DOHH2 (cell line): ENCODE measurements at regions not wholly inside any gene's neighbourhood (a gene's known extent, or its start where the extent isn't known, plus 50 kb on each side); places are given as distances from the start of the nearest gene placed in this dataset.

Experiments
- H3F3A ChIP-seq: fragments of 200-600 bp; sonication (generic), shearing (Covaris generic); 2 replicates; pipeline ENCODE4 v1.6.0; 2016; ENCODE audit warnings: antibody characterized with exemption, mild to moderate bottlenecking; ENCODE audit not compliant: control insufficient read depth, insufficient read depth
- H3K27ac ChIP-seq: fragments of 200-600 bp; sonication (generic); 2 replicates; pipeline ENCODE4 v1.5.1; 2014; ENCODE audit warnings: low read depth, mild to moderate bottlenecking, low read length, moderate library complexity
- H3K27me3 ChIP-seq: fragments of 200-600 bp; sonication (generic); 2 replicates; pipeline ENCODE4 v1.6.1; 2014; ENCODE audit warnings: mild to moderate bottlenecking, low read length, mixed read lengths; ENCODE audit not compliant: control insufficient read depth
- H3K36me3 ChIP-seq: fragments of 200-600 bp; sonication (generic); 2 replicates; pipeline ENCODE4 v1.6.1; 2014; ENCODE audit warnings: mild to moderate bottlenecking, low read length, moderate library complexity, mixed read lengths; ENCODE audit not compliant: control insufficient read depth
- H3K4me1 ChIP-seq: fragments of 200-600 bp; sonication (generic); 2 replicates; pipeline ENCODE4 v1.6.1; 2014; ENCODE audit warnings: mild to moderate bottlenecking, low read length, mixed read lengths; ENCODE audit not compliant: control insufficient read depth
- H3K4me2 ChIP-seq: fragments of 200-600 bp; sonication (generic); 2 replicates; pipeline ENCODE4 v1.6.0; 2014; ENCODE audit warnings: mild to moderate bottlenecking, low read length, moderate library complexity
- H3K4me3 ChIP-seq: fragments of 200-600 bp; sonication (generic); 2 replicates; pipeline ENCODE4 v1.5.1; 2014; ENCODE audit warnings: mild to moderate bottlenecking, low read length, mixed read lengths
- H3K79me2 ChIP-seq: fragments of 200-600 bp; sonication (generic); 2 replicates; pipeline ENCODE4 v1.6.1; 2014; ENCODE audit warnings: mild to moderate bottlenecking, low read length, mixed read lengths; ENCODE audit not compliant: control insufficient read depth
- H3K9me2 ChIP-seq: fragments of 200-600 bp; sonication (generic); replicated peaks from 2 replicates; pipeline ENCODE4 v1.6.1; 2014; ENCODE audit warnings: mild to moderate bottlenecking, low read length, mixed read lengths; ENCODE audit not compliant: control insufficient read depth
- H3K9me3 ChIP-seq: fragments of 200-600 bp; sonication (generic); 2 replicates; pipeline ENCODE4 v1.6.1; 2014; ENCODE audit warnings: antibody characterized with exemption, low read length, mixed read lengths; ENCODE audit not compliant: control insufficient read depth, insufficient read depth
- H4K20me1 ChIP-seq: fragments of 200-600 bp; sonication (generic); 2 replicates; pipeline ENCODE4 v1.6.0; 2014; ENCODE audit warnings: low read depth, mild to moderate bottlenecking, antibody characterized with exemption, low read length, moderate library complexity; ENCODE audit not compliant: control insufficient read depth, insufficient read depth
- CTCF ChIP-seq: fragments of 200-600 bp; sonication (generic); IDR thresholded peaks from one replicate; pipeline ENCODE4 v1.5.1; 2014; ENCODE audit warnings: antibody characterized with exemption, mild to moderate bottlenecking, low read depth, low read length; ENCODE audit not compliant: poor library complexity, severe bottlenecking
- EZH2phosphoT487 ChIP-seq: fragments of 200-600 bp; sonication (generic); IDR thresholded peaks from 2 replicates; pipeline ENCODE4 v1.6.1; 2017; ENCODE audit warnings: borderline replicate concordance, mild to moderate bottlenecking, antibody characterized with exemption, low read length, moderate library complexity, mixed read lengths

GRCh38 chr6:91506509-91506908, 919.6 kb upstream of the MAP3K7 start:
- Histone ChIP-seq H3K4me3 (no peak overlapping the region), H3K27ac (no peak overlapping the region)

GRCh38 chr6:91505199-91505598, 918.3 kb upstream of the MAP3K7 start:
- H3F3A ChIP-seq = no peaks in the 10 kb centered on the region
- H4K20me1 ChIP-seq = no peaks in the 10 kb centered on the region
- no peak for TF ChIP-seq CTCF
- no peak for TF ChIP-seq EZH2phosphoT487
- no peaks in the 10 kb centered on the region for H3K36me3 ChIP-seq
- no peaks in the 10 kb centered on the region for H3K79me2 ChIP-seq
- no peaks in the 10 kb centered on the region for H3K4me1 ChIP-seq
- H3K9me3 ChIP-seq = no peaks in the 10 kb centered on the region
- H3K27ac ChIP-seq = no peak overlapping the region
- H3K4me3 ChIP-seq = no peak overlapping the region
- no peak overlapping the region for H3K4me2 ChIP-seq
- H3K9me2 ChIP-seq = no peaks in the 10 kb centered on the region
- no peaks in the 10 kb centered on the region for H3K27me3 ChIP-seq

More at GRCh38 chr6:91506509-91506908, 919.6 kb upstream of the MAP3K7 start:
- H3K4me1 ChIP-seq = no peaks in the 10 kb centered on the region
- no peak overlapping the region for H3K4me2 ChIP-seq
- H4K20me1 ChIP-seq = no peaks in the 10 kb centered on the region
- H3K79me2 ChIP-seq = no peaks in the 10 kb centered on the region
- H3F3A ChIP-seq = no peaks in the 10 kb centered on the region
- H3K36me3 ChIP-seq = no peaks in the 10 kb centered on the region
- no peaks in the 10 kb centered on the region for H3K9me2 ChIP-seq
- H3K27me3 ChIP-seq = no peaks in the 10 kb centered on the region
- TF ChIP-seq CTCF = no peak
- TF ChIP-seq EZH2phosphoT487 = no peak
- H3K9me3 ChIP-seq = no peaks in the 10 kb centered on the region

GRCh38 chr6:91501930-91502329, 915.1 kb upstream of the MAP3K7 start:
- Histone ChIP-seq H3K4me1 (no peaks in the 10 kb centered on the region), H3K36me3 (no peaks in the 10 kb centered on the region), H3F3A (no peaks in the 10 kb centered on the region), H3K4me2 (no peak overlapping the region), H3K4me3 (no peak overlapping the region), H3K27me3 (no peaks in the 10 kb centered on the region), H3K9me3 (no peaks in the 10 kb centered on the region), H3K9me2 (no peaks in the 10 kb centered on the region), H3K79me2 (no peaks in the 10 kb centered on the region), H3K27ac (no peak overlapping the region), H4K20me1 (no peaks in the 10 kb centered on the region)
- TF ChIP-seq CTCF = no peak
- no peak for TF ChIP-seq EZH2phosphoT487
